GM18868 (cell line): ENCODE measurements at regions not wholly inside any gene's neighbourhood (a gene's known extent, or its start where the extent isn't known, plus 50 kb on each side); places are given as distances from the start of the nearest gene placed in this dataset.

ENCODE experiments used
- ATAC-seq: cut with Tn5 transposase; IDR thresholded peaks from one replicate; pipeline ENCODE4 v1.9.1; 2021; ENCODE audit warnings: mild to moderate bottlenecking, moderate library complexity; ENCODE audit not compliant: unreplicated experiment

- no peak for ATAC-seq
Observed at GRCh38 chr12:113659416-113659815, 187.7 kb upstream of the LHX5 start.

- no peak for ATAC-seq
Observed at GRCh38 chr12:113659015-113659414, 187.3 kb upstream of the LHX5 start.

GRCh38 chr12:113658006-113658655 is 186.5 kb upstream of the LHX5 start:
- ATAC-seq: no peak

- ATAC-seq: no peak
Observed at GRCh38 chr12:113655919-113656318, 184.2 kb upstream of the LHX5 start.

- ATAC-seq: no peak
Observed at GRCh38 chr12:113655479-113655878, 183.8 kb upstream of the LHX5 start.

GRCh38 chr12:113651662-113652061 is 180.0 kb upstream of the LHX5 start:
- no peak for ATAC-seq

GRCh38 chr12:113650476-113650875 is 178.8 kb upstream of the LHX5 start:
- ATAC-seq: no peak

- no peak for ATAC-seq
Observed at GRCh38 chr12:113649256-113649830, 177.7 kb upstream of the LHX5 start.

GRCh38 chr12:113647048-113647447 is 175.4 kb upstream of the LHX5 start:
- no peak for ATAC-seq

- no peak for ATAC-seq
Observed at GRCh38 chr12:113645603-113646002, 173.9 kb upstream of the LHX5 start.

GRCh38 chr12:113645183-113645582 is 173.5 kb upstream of the LHX5 start:
- ATAC-seq: no peak

GRCh38 chr12:113643177-113643974 is 171.7 kb upstream of the LHX5 start:
- no peak for ATAC-seq

GRCh38 chr12:113642672-113643071 is 171.0 kb upstream of the LHX5 start:
- ATAC-seq: no peak

GRCh38 chr12:113642216-113642615 is 170.5 kb upstream of the LHX5 start:
- ATAC-seq: no peak

- ATAC-seq: no peak
Observed at GRCh38 chr12:113641426-113642030, 169.9 kb upstream of the LHX5 start.

GRCh38 chr12:113640837-113641236 is 169.2 kb upstream of the LHX5 start:
- no peak for ATAC-seq

- no peak for ATAC-seq
Observed at GRCh38 chr12:113639474-113639873, 167.8 kb upstream of the LHX5 start.

GRCh38 chr12:113638460-113638775 is 166.7 kb upstream of the LHX5 start:
- ATAC-seq: no peak

GRCh38 chr12:113634982-113635381 is 163.3 kb upstream of the LHX5 start:
- ATAC-seq: no peak

- ATAC-seq: no peak
Observed at GRCh38 chr12:113634474-113634873, 162.8 kb upstream of the LHX5 start.

GRCh38 chr12:113633678-113634332 is 162.1 kb upstream of the LHX5 start:
- no peak for ATAC-seq
